Osteoblast (primary cell): ENCODE measurements at regions not wholly inside any gene's neighbourhood (a gene's known extent, or its start where the extent isn't known, plus 50 kb on each side); places are given as distances from the start of the nearest gene placed in this dataset.

ENCODE experiments used
- DNase-seq: peaks from one replicate; pipeline ENCODE4 v3.0.0; 2011; ENCODE audit warnings: low spot score, mixed read lengths; ENCODE audit not compliant: insufficient read length; ENCODE audit errors: missing footprints
- H2AFZ ChIP-seq: 2 replicates; pipeline ENCODE4 v1.6.0; 2011; ENCODE audit warnings: mild to moderate bottlenecking, low read length
- H3K27ac ChIP-seq: 2 replicates; pipeline ENCODE4 v1.5.1; 2011; ENCODE audit warnings: mild to moderate bottlenecking, low read depth, low read length, moderate library complexity
- H3K27me3 ChIP-seq: 2 replicates; pipeline ENCODE4 v1.6.0; 2012; ENCODE audit warnings: mild to moderate bottlenecking, control low read depth, inconsistent platforms, low read length, moderate library complexity; ENCODE audit not compliant: insufficient read depth
- H3K36me3 ChIP-seq: 2 replicates; pipeline ENCODE4 v1.5.1; 2011; ENCODE audit warnings: mild to moderate bottlenecking, low read length, control low read depth, moderate library complexity; ENCODE audit not compliant: insufficient read depth
- H3K4me1 ChIP-seq: 2 replicates; pipeline ENCODE4 v1.5.1; 2011; ENCODE audit warnings: mild to moderate bottlenecking, low read length, control low read depth, moderate library complexity; ENCODE audit not compliant: insufficient read depth
- H3K4me2 ChIP-seq: 2 replicates; pipeline ENCODE4 v1.6.0; 2011; ENCODE audit warnings: mild to moderate bottlenecking, low read length; ENCODE audit not compliant: insufficient read depth
- H3K4me3 ChIP-seq: fragments of 200-600 bp; sonication (generic); 3 replicates; pipeline ENCODE4 v1.5.1; 2012; ENCODE audit warnings: mild to moderate bottlenecking, low read length, inconsistent platforms; ENCODE audit not compliant: insufficient read depth
- H3K79me2 ChIP-seq: 2 replicates; pipeline ENCODE4 v1.6.0; 2012; ENCODE audit warnings: mild to moderate bottlenecking, low read length, control low read depth, inconsistent platforms; ENCODE audit not compliant: insufficient read depth
- H3K9me3 ChIP-seq: 2 replicates; pipeline ENCODE4 v1.5.1; 2011; ENCODE audit warnings: low read depth, low read length, control low read depth
- H4K20me1 ChIP-seq: 2 replicates; pipeline ENCODE4 v1.6.0; 2012; ENCODE audit warnings: mild to moderate bottlenecking, low read length, control low read depth; ENCODE audit not compliant: insufficient read depth
- TF ChIP-seq, protein P1 (sequence below): IDR thresholded peaks from 2 replicates; pipeline ENCODE4 v1.5.1; 2011; ENCODE audit warnings: mild to moderate bottlenecking, low read depth, low read length, moderate library complexity; ENCODE audit errors: extremely low read depth

GRCh38 chr2:67234440-67234839, 162.7 kb upstream of the ETAA1 start:
- TF ChIP-seq, protein P1, sequence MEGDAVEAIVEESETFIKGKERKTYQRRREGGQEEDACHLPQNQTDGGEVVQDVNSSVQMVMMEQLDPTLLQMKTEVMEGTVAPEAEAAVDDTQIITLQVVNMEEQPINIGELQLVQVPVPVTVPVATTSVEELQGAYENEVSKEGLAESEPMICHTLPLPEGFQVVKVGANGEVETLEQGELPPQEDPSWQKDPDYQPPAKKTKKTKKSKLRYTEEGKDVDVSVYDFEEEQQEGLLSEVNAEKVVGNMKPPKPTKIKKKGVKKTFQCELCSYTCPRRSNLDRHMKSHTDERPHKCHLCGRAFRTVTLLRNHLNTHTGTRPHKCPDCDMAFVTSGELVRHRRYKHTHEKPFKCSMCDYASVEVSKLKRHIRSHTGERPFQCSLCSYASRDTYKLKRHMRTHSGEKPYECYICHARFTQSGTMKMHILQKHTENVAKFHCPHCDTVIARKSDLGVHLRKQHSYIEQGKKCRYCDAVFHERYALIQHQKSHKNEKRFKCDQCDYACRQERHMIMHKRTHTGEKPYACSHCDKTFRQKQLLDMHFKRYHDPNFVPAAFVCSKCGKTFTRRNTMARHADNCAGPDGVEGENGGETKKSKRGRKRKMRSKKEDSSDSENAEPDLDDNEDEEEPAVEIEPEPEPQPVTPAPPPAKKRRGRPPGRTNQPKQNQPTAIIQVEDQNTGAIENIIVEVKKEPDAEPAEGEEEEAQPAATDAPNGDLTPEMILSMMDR, result peak; percentile 59
- no peak overlapping the region for H2AFZ ChIP-seq
- no peak for DNase-seq
- no peaks in the 10 kb centered on the region for H4K20me1 ChIP-seq
- no peak overlapping the region for H3K4me3 ChIP-seq
- H3K79me2 ChIP-seq, result no peaks in the 10 kb centered on the region
- no peak overlapping the region for H3K27ac ChIP-seq
- no peak overlapping the region for H3K4me2 ChIP-seq
- H3K9me3 ChIP-seq, result no peaks in the 10 kb centered on the region
- H3K4me1 ChIP-seq, result no peaks in the 10 kb centered on the region
- no peaks in the 10 kb centered on the region for H3K36me3 ChIP-seq
- no peaks in the 10 kb centered on the region for H3K27me3 ChIP-seq

- H4K20me1 ChIP-seq, result no peaks in the 10 kb centered on the region
- no peak overlapping the region for H2AFZ ChIP-seq
- DNase-seq, result no peak
- no peak overlapping the region for H3K4me2 ChIP-seq
- H3K4me3 ChIP-seq, result no peak overlapping the region
- no peaks in the 10 kb centered on the region for H3K27me3 ChIP-seq
- TF ChIP-seq, protein P1, result peak; percentile 24
- no peaks in the 10 kb centered on the region for H3K79me2 ChIP-seq
- no peak overlapping the region for H3K27ac ChIP-seq
- H3K4me1 ChIP-seq, result no peaks in the 10 kb centered on the region
- H3K9me3 ChIP-seq, result no peaks in the 10 kb centered on the region
- H3K36me3 ChIP-seq, result no peaks in the 10 kb centered on the region
Observed at GRCh38 chr2:67237288-67237687, 159.8 kb upstream of the ETAA1 start.

DNA sequence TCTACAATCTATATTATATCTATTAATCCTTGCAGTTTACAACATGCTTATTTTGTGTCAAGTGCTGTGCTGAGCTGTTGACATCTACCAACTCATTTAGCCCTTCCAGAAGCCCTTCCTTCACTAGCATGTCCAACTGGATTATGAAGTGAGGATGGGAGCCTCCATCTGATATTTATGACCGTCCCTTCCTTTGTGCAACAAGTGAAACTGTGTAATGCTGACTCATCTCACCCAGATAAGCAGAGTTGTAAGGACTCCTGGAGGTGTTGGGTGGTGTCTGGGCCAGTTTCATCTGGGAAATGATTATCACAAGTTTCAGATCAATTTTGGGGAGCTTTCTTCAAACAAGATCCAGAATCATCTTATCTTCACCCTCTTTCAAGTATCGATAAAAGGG, 156.6 kb upstream of the ETAA1 start:
- no peaks in the 10 kb centered on the region for H4K20me1 ChIP-seq
- no peaks in the 10 kb centered on the region for H3K4me1 ChIP-seq
- peak; percentile 3 for DNase-seq
- no peaks in the 10 kb centered on the region for H3K27me3 ChIP-seq
- H3K4me2 ChIP-seq, result no peak overlapping the region
- TF ChIP-seq, protein P1, result no peak
- no peak overlapping the region for H3K4me3 ChIP-seq
- no peaks in the 10 kb centered on the region for H3K36me3 ChIP-seq
- no peaks in the 10 kb centered on the region for H3K79me2 ChIP-seq
- H3K27ac ChIP-seq, result no peak overlapping the region
- no peak overlapping the region for H2AFZ ChIP-seq
- H3K9me3 ChIP-seq, result no peaks in the 10 kb centered on the region

DNA sequence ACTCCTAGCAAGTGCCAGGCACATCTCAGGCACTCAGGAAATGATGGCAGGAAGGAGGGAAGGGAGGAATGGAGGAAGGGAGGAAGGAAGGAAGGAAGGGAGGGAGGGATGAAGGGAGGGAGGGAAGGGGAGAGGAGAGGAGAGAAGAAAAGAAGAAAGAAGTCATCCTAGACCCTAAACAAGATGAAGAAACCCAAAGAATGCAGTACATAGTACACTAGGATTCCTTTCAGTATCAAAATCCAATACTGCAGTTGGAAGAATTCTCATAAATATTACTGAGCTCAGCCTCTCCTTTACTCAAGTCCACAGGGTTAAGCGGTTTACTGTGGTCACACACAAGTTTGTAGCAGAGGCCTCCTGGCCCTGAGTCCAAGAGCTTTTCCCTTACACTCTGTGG, 155.7 kb upstream of the ETAA1 start:
- TF ChIP-seq, protein P1, result no peak
- no peak for DNase-seq
- H3K4me3 ChIP-seq, result no peak overlapping the region
- no peaks in the 10 kb centered on the region for H3K36me3 ChIP-seq
- no peak overlapping the region for H3K27ac ChIP-seq
- H3K79me2 ChIP-seq, result no peaks in the 10 kb centered on the region
- H3K4me1 ChIP-seq, result no peaks in the 10 kb centered on the region
- H3K4me2 ChIP-seq, result no peak overlapping the region
- no peaks in the 10 kb centered on the region for H3K27me3 ChIP-seq
- no peak overlapping the region for H2AFZ ChIP-seq
- no peaks in the 10 kb centered on the region for H4K20me1 ChIP-seq
- no peaks in the 10 kb centered on the region for H3K9me3 ChIP-seq
